HL-60 (cell line): ENCODE measurements at regions not wholly inside any gene's neighbourhood (a gene's known extent, or its start where the extent isn't known, plus 50 kb on each side); places are given as distances from the start of the nearest gene placed in this dataset.

Experiments used
- DNase-seq, 2 experiments: peaks; one replicate each; pipeline ENCODE4 v3.0.0-alpha.2; 2010 to 2020; ENCODE audit warnings: low read depth in 1 of 2, low spot score in 1 of 2
- H3K27ac ChIP-seq: fragments of 250-450 bp; sonication (Bioruptor Pico); replicated peaks from 2 replicates; pipeline ENCODE4 v1.5.1; 2020; ENCODE audit warnings: mild to moderate bottlenecking, moderate library complexity
- H3K27me3 ChIP-seq: fragments of 250-450 bp; sonication (Bioruptor Pico); 2 replicates; pipeline ENCODE4 v1.5.1; 2021; ENCODE audit warnings: mild to moderate bottlenecking, moderate library complexity; ENCODE audit not compliant: insufficient read depth, poor library complexity, severe bottlenecking
- H3K4me3 ChIP-seq: replicated peaks from 2 replicates; pipeline ENCODE4 v1.5.1; 2011; ENCODE audit warnings: mild to moderate bottlenecking, control low read depth, low read length; ENCODE audit not compliant: insufficient read depth
- GABPA ChIP-seq: IDR thresholded peaks from 2 replicates; pipeline ENCODE4 v1.6.1; 2012; ENCODE audit warnings: low read depth
- POLR2AphosphoS5 ChIP-seq: IDR thresholded peaks from 2 replicates; pipeline ENCODE4 v1.6.1; 2012; ENCODE audit warnings: low read depth
- SPI1 ChIP-seq: IDR thresholded peaks from 2 replicates; pipeline ENCODE4 v1.6.1; 2012; ENCODE audit warnings: low read depth, mild to moderate bottlenecking, borderline replicate concordance
- TF ChIP-seq, protein P1 (sequence below): IDR thresholded peaks from one replicate; pipeline ENCODE4 v1.5.1; 2011; ENCODE audit warnings: low read length, control low read depth, inconsistent platforms; ENCODE audit not compliant: insufficient read depth
- TF ChIP-seq, protein P2 (sequence below): IDR thresholded peaks from 2 replicates; pipeline ENCODE4 v1.6.1; 2012; ENCODE audit warnings: low read depth; ENCODE audit not compliant: insufficient replicate concordance

- Histone ChIP-seq H3K4me3 (no peak overlapping the region), H3K27me3 (no peaks in the 10 kb centered on the region), H3K27ac (no peak overlapping the region)
- TF ChIP-seq, protein P1, sequence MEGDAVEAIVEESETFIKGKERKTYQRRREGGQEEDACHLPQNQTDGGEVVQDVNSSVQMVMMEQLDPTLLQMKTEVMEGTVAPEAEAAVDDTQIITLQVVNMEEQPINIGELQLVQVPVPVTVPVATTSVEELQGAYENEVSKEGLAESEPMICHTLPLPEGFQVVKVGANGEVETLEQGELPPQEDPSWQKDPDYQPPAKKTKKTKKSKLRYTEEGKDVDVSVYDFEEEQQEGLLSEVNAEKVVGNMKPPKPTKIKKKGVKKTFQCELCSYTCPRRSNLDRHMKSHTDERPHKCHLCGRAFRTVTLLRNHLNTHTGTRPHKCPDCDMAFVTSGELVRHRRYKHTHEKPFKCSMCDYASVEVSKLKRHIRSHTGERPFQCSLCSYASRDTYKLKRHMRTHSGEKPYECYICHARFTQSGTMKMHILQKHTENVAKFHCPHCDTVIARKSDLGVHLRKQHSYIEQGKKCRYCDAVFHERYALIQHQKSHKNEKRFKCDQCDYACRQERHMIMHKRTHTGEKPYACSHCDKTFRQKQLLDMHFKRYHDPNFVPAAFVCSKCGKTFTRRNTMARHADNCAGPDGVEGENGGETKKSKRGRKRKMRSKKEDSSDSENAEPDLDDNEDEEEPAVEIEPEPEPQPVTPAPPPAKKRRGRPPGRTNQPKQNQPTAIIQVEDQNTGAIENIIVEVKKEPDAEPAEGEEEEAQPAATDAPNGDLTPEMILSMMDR = no peak
- no peak for TF ChIP-seq SPI1
- TF ChIP-seq, protein P2, sequence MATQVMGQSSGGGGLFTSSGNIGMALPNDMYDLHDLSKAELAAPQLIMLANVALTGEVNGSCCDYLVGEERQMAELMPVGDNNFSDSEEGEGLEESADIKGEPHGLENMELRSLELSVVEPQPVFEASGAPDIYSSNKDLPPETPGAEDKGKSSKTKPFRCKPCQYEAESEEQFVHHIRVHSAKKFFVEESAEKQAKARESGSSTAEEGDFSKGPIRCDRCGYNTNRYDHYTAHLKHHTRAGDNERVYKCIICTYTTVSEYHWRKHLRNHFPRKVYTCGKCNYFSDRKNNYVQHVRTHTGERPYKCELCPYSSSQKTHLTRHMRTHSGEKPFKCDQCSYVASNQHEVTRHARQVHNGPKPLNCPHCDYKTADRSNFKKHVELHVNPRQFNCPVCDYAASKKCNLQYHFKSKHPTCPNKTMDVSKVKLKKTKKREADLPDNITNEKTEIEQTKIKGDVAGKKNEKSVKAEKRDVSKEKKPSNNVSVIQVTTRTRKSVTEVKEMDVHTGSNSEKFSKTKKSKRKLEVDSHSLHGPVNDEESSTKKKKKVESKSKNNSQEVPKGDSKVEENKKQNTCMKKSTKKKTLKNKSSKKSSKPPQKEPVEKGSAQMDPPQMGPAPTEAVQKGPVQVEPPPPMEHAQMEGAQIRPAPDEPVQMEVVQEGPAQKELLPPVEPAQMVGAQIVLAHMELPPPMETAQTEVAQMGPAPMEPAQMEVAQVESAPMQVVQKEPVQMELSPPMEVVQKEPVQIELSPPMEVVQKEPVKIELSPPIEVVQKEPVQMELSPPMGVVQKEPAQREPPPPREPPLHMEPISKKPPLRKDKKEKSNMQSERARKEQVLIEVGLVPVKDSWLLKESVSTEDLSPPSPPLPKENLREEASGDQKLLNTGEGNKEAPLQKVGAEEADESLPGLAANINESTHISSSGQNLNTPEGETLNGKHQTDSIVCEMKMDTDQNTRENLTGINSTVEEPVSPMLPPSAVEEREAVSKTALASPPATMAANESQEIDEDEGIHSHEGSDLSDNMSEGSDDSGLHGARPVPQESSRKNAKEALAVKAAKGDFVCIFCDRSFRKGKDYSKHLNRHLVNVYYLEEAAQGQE = no peak
- no peak for TF ChIP-seq GABPA
- no peak for TF ChIP-seq POLR2AphosphoS5
- DNase-seq = no peak
Measured at GRCh38 chr5:142245786-142246185, 79.0 kb downstream of the SPRY4 start.

GRCh38 chr5:142244440-142244839, 80.4 kb downstream of the SPRY4 start:
- Histone ChIP-seq H3K27ac (no peak overlapping the region), H3K27me3 (no peaks in the 10 kb centered on the region), H3K4me3 (no peak overlapping the region)
- DNase-seq = no peak
- TF ChIP-seq, protein P2 = no peak
- TF ChIP-seq SPI1 (no peak), GABPA (no peak), POLR2AphosphoS5 (no peak)
- TF ChIP-seq, protein P1 = no peak

- no peak for DNase-seq
- TF ChIP-seq, protein P2 = no peak
- TF ChIP-seq SPI1 = no peak
- TF ChIP-seq GABPA = no peak
- TF ChIP-seq POLR2AphosphoS5 = no peak
- TF ChIP-seq, protein P1 = no peak
- no peak overlapping the region for H3K4me3 ChIP-seq
- no peak overlapping the region for H3K27ac ChIP-seq
- H3K27me3 ChIP-seq = no peaks in the 10 kb centered on the region
Measured at GRCh38 chr5:142242272-142242671, 82.5 kb downstream of the SPRY4 start.
